Upper lobe of left lung (tissue), 4 donors: ENCODE measurements at regions not wholly inside any gene's neighbourhood (a gene's known extent, or its start where the extent isn't known, plus 50 kb on each side); places are given as distances from the start of the nearest gene placed in this dataset.

Source experiments
- CTCF ChIP-seq, 6 experiments: fragments of 450-650 bp in 4 of 6; fragments of 200-600 bp in 2 of 6; sonication (generic) in 2 of 6; IDR thresholded peaks; one replicate each; pipeline ENCODE4 v1.5.1; 2016 to 2019; ENCODE audit warnings: antibody characterized with exemption in 6 of 6
- EP300 ChIP-seq, 4 donors: sonication (generic); formaldehyde crosslinking; IDR thresholded peaks; one replicate each; pipeline ENCODE4 v1.5.1; 2017; ENCODE audit warnings: antibody characterized with exemption in 4 of 4, control low read depth in 2 of 4
- POLR2A ChIP-seq, 4 donors: fragments of 450-650 bp; IDR thresholded peaks; one replicate each; pipeline ENCODE4 v1.5.1; 2016 to 2017; ENCODE audit warnings: antibody characterized with exemption in 4 of 4, mild to moderate bottlenecking in 2 of 4
- POLR2AphosphoS5 ChIP-seq, 2 donors: sonication (generic); formaldehyde crosslinking; IDR thresholded peaks; one replicate each; pipeline ENCODE4 v1.5.1; 2017; ENCODE audit warnings: antibody characterized with exemption in 2 of 2

GRCh38 chr5:89346573-89346972, 463.6 kb upstream of the MEF2C start:
- no peak for TF ChIP-seq CTCF (IDR thresholded peaks at IDR 0.05)
- no peak for TF ChIP-seq POLR2A (IDR thresholded peaks at IDR 0.05)
- no peak for TF ChIP-seq POLR2AphosphoS5 (IDR thresholded peaks at IDR 0.05)
- TF ChIP-seq EP300 (IDR thresholded peaks at IDR 0.05), result no peak
